ENCODE measurements at regions not wholly inside any gene's neighbourhood (a gene's known extent, or its start where the extent isn't known, plus 50 kb on each side); places are given as distances from the start of the nearest gene placed in this dataset.

- Histone ChIP-seq H3K4me1 (no peaks in the 10 kb centered on the region), H3K9me3 (no peaks in the 10 kb centered on the region), H3K27me3 (no peaks in the 10 kb centered on the region), H3K27ac (no peak overlapping the region), H3K4me3 (no peak overlapping the region), H3K36me3 (no peaks in the 10 kb centered on the region)
- no peak for TF ChIP-seq CTCF (IDR thresholded peaks at IDR 0.05)
- intact Hi-C loops (cut with DNase I), result no loop called here
- 66 to 69% methylated on average over 5 of the region's 5 CpGs for WGBS, 2 donors
- FAIRE-seq (no peak), DNase-seq (no peak), ATAC-seq (no peak)
Measured at GRCh38 chr2:21267232-21267835, 143.6 kb downstream of the TDRD15 start.

- Histone ChIP-seq H3K4me3 (no peak overlapping the region), H3K27ac (peak overlapping the region in 1 of 4 donors; percentile 33), H3K4me1 (no peaks in the 10 kb centered on the region), H3K36me3 (no peaks in the 10 kb centered on the region), H3K9me3 (no peaks in the 10 kb centered on the region), H3K27me3 (no peaks in the 10 kb centered on the region)
- FAIRE-seq (no peak), ATAC-seq (peak in 3 of 4 donors; percentile 36 to 50 (median 48)), DNase-seq (peak in 1 of 6 donors; percentile 20)
- TF ChIP-seq CTCF (IDR thresholded peaks at IDR 0.05), result no peak
- WGBS, 2 donors, result 68 to 72% methylated on average over 13 of the region's 13 CpGs
- intact Hi-C loops (cut with DNase I), result no loop called here
Measured at GRCh38 chr2:21268197-21268877, 144.6 kb downstream of the TDRD15 start.

GRCh38 chr2:21268878-21269224 lies 145.1 kb downstream of the TDRD15 start:
- intact Hi-C loops (cut with DNase I), result no loop called here
- no peaks in the 10 kb centered on the region for H3K9me3 ChIP-seq

GRCh38 chr2:21269382-21269781 lies 145.6 kb downstream of the TDRD15 start:
- Histone ChIP-seq H3K27me3 (no peaks in the 10 kb centered on the region), H3K9me3 (no peaks in the 10 kb centered on the region), H3K4me3 (no peak overlapping the region), H3K27ac (peak overlapping the region in 2 of 4 donors; percentile 33 to 41), H3K36me3 (no peaks in the 10 kb centered on the region), H3K4me1 (no peaks in the 10 kb centered on the region)
- DNase-seq (no peak), FAIRE-seq (no peak), ATAC-seq (peak in 3 of 4 donors; percentile 41 to 65 (median 47))
- intact Hi-C loops (cut with DNase I), result no loop called here
- WGBS, 2 donors, result 18 to 24% methylated on average over 1 of the region's 1 CpG
- no peak for TF ChIP-seq CTCF (IDR thresholded peaks at IDR 0.05)

More at GRCh38 chr2:21268878-21269224, 145.1 kb downstream of the TDRD15 start:
- no peaks in the 10 kb centered on the region for H3K4me1 ChIP-seq
- no peaks in the 10 kb centered on the region for H3K27me3 ChIP-seq
- H3K4me3 ChIP-seq, result no peak overlapping the region
- 51 to 55% methylated on average over 7 of the region's 7 CpGs for WGBS, 2 donors
- ATAC-seq (no peak), FAIRE-seq (no peak), DNase-seq (no peak)
- no peaks in the 10 kb centered on the region for H3K36me3 ChIP-seq
- TF ChIP-seq CTCF (IDR thresholded peaks at IDR 0.05), result no peak
- H3K27ac ChIP-seq, result peak overlapping the region in 2 of 4 donors; percentile 33 to 41

- Histone ChIP-seq H3K9me3 (no peaks in the 10 kb centered on the region), H3K27me3 (no peaks in the 10 kb centered on the region), H3K4me3 (no peak overlapping the region), H3K4me1 (no peaks in the 10 kb centered on the region), H3K27ac (no peak overlapping the region), H3K36me3 (no peaks in the 10 kb centered on the region)
- DNase-seq, result no peak
- intact Hi-C loops (cut with DNase I), result no loop called here
- FAIRE-seq, result no peak
- WGBS, 2 donors, result 35 to 45% methylated on average over 2 of the region's 2 CpGs
- peak in 1 of 4 donors; percentile 33 for ATAC-seq
- no peak for TF ChIP-seq CTCF (IDR thresholded peaks at IDR 0.05)
Measured at GRCh38 chr2:21270083-21270491, 146.3 kb downstream of the TDRD15 start.

All from pancreas (tissue), 10 donors.